ENCODE measurements at regions not wholly inside any gene's neighbourhood (a gene's known extent, or its start where the extent isn't known, plus 50 kb on each side); places are given as distances from the start of the nearest gene placed in this dataset.

DNA sequence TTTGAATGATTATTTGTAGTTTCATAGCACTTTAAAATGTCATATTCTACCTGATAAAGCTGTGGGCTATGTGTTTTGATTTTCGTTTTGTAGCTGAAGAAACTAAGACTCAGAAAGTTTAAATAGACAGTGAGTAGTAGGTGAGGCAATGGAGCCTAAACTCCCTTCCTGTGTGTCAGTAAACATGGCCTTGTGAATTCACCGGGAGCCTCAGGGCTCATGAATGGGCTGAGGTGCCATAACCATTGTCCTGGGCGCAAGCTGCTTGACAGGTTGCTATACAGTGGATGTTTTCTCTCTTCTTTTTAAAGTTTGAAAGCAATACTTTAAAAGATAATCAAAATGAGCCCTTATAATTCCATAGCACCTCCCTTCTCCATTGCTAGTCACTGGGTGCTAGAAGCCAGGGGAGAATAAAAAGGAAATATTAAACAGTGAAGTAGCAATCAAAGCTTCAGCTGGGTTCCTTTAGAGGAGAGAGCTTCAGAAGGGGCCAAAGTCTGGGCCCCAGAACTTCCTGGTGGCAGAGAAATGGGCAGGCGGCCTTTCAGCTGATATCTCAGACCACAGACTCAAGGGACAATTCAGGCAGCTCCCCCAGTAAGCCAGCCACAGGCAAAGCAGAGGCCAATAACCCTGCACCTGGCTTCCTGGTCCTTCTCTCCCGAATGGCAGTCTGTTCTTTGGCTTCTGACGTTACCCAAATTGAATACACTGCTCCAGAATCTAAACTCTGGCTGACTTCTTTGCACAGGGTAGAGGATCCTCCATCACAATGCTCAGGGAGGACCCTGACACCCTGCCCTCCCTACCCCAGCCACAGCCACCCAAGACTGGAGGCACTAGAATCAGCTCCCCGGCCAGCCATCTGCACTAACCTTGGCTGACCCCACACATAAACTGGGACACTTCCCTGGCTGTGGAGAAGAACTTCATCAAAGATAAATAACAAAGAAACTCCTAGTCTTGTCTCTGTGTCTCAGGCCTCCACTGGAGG lies 51.8 kb upstream of the NPAS2 start:
- H3K4me3 ChIP-seq (ENCODE audit: control insufficient read depth, low read depth, low read length), result no peak overlapping the region
- DNase-seq (ENCODE audit: low read depth), result no peak
- TF ChIP-seq CTCF (conservative IDR thresholded peaks at IDR 0.05; ENCODE audit: control insufficient read depth, insufficient read depth, low read depth, low read length), result no peak

Measured in fibroblast of mammary gland (primary cell).